ENCODE measurements at regions not wholly inside any gene's neighbourhood (a gene's known extent, or its start where the extent isn't known, plus 50 kb on each side); places are given as distances from the start of the nearest gene placed in this dataset.

DNA sequence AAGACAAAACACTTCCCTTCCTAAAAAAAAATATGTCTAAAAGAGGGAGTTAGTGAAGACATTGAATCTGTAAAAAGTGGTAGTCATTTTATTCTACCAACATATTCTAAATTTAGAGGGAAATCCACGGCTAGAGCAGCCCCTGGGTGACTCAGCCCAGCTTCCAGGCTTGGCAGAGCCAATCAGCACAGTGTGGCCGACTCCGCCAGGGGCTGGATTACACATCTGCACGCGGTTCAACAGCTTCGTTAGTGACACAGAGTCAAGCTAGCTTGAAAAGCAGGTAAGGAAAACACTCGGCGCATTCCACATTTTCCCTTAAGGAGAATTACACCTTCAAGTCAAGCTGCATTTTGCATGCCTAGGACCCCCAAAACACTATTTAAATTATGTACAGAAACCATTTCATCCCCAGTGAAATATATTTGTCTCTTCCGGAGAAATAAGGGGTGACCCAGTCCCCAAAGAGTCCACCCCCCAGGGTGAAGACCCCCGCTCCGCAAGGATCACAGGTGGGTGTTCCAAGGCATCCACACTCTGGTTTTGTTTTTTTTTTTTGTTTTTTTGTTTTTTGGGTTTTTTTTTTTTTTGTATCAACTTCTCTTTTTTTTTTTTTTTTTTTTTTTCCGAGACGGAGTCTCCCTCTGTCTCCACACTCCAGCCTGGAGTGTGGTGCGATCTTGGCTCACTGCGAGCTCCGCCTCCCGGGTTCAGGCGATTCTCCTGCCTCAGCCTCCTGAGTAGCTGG is 58.4 kb upstream of the ARID1B start:
- Histone ChIP-seq H3K27me3 (no peaks in the 10 kb centered on the region), H3K4me1 (peaks cover 20 to 37% (median 27%) of the 10 kb centered on the region in 4 donors), H3K9me3 (no peaks in the 10 kb centered on the region), H3K36me3 (no peaks in the 10 kb centered on the region), H3K4me3 (no peak overlapping the region), H3K27ac (peak overlapping the region; percentile 3 to 94 (median 85))
- intact Hi-C loops (cut with DNase I; ENCODE audit: low total_unique reads) = no loop called here
- TF ChIP-seq POLR2A (IDR thresholded peaks at IDR 0.05) = no peak
- TF ChIP-seq EP300 (IDR thresholded peaks at IDR 0.05) = no peak
- TF ChIP-seq POLR2AphosphoS5 (IDR thresholded peaks at IDR 0.05) = no peak
- TF ChIP-seq, protein P1, sequence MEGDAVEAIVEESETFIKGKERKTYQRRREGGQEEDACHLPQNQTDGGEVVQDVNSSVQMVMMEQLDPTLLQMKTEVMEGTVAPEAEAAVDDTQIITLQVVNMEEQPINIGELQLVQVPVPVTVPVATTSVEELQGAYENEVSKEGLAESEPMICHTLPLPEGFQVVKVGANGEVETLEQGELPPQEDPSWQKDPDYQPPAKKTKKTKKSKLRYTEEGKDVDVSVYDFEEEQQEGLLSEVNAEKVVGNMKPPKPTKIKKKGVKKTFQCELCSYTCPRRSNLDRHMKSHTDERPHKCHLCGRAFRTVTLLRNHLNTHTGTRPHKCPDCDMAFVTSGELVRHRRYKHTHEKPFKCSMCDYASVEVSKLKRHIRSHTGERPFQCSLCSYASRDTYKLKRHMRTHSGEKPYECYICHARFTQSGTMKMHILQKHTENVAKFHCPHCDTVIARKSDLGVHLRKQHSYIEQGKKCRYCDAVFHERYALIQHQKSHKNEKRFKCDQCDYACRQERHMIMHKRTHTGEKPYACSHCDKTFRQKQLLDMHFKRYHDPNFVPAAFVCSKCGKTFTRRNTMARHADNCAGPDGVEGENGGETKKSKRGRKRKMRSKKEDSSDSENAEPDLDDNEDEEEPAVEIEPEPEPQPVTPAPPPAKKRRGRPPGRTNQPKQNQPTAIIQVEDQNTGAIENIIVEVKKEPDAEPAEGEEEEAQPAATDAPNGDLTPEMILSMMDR (IDR thresholded peaks at IDR 0.05) = no peak
- 75 to 84% (median 82%) methylated on average over 18 of the region's 18 CpGs for WGBS, 5 donors
- DNase-seq = peak; percentile 33 to 67

DNA sequence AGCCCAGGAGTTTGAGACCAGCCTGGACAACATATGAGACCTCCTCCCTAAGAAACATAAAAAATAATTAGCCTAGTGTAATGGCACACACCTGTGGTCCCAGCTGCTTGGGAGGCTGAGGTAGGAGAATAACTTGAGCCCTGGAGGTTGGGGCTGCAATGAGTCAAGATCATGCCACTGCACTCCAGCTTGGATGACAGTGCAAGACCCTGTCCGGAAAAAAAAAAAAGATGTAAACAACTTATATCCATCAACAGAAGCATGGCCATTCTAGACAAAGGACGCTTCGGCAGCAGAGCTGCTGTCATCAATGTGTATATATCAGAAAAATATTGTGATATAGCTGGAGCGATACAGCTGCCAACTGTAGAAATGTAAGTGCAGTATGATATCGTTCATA is 59.6 kb upstream of the ARID1B start:
- Histone ChIP-seq H3K4me1 (peaks cover 20 to 37% (median 27%) of the 10 kb centered on the region in 4 donors), H3K4me3 (no peak overlapping the region), H3K27ac (no peak overlapping the region), H3K9me3 (no peaks in the 10 kb centered on the region), H3K36me3 (no peaks in the 10 kb centered on the region), H3K27me3 (no peaks in the 10 kb centered on the region)
- intact Hi-C loops (cut with DNase I; ENCODE audit: low total_unique reads) = no loop called here
- no peak for DNase-seq
- TF ChIP-seq POLR2A (IDR thresholded peaks at IDR 0.05) (no peak), EP300 (IDR thresholded peaks at IDR 0.05) (no peak), POLR2AphosphoS5 (IDR thresholded peaks at IDR 0.05) (no peak)
- TF ChIP-seq, protein P1 (IDR thresholded peaks at IDR 0.05) = no peak
- WGBS, 5 donors = 78 to 91% (median 84%) methylated on average over 5 of the region's 5 CpGs

GRCh38 chr6:156715839-156716238 is 61.3 kb upstream of the ARID1B start:
- TF ChIP-seq, protein P1 (IDR thresholded peaks at IDR 0.05) = no peak
- TF ChIP-seq EP300 (IDR thresholded peaks at IDR 0.05) (no peak), POLR2A (IDR thresholded peaks at IDR 0.05) (no peak), POLR2AphosphoS5 (IDR thresholded peaks at IDR 0.05) (no peak)
- H3K27ac ChIP-seq = no peak overlapping the region
- H3K27me3 ChIP-seq = no peaks in the 10 kb centered on the region
- peaks cover 13 to 25% (median 16%) of the 10 kb centered on the region in 4 donors for H3K4me1 ChIP-seq
- no peak overlapping the region for H3K4me3 ChIP-seq
- DNase-seq = no peak
- WGBS, 5 donors = 68 to 77% (median 73%) methylated on average over 5 of the region's 5 CpGs
- no peaks in the 10 kb centered on the region for H3K36me3 ChIP-seq
- intact Hi-C loops (cut with DNase I; ENCODE audit: low total_unique reads) = no loop called here
- H3K9me3 ChIP-seq = no peaks in the 10 kb centered on the region

- DNase-seq = no peak
- no peak overlapping the region for H3K27ac ChIP-seq
- intact Hi-C loops (cut with DNase I; ENCODE audit: low total_unique reads) = no loop called here
- H3K9me3 ChIP-seq = no peaks in the 10 kb centered on the region
- WGBS, 5 donors = 83 to 95% (median 88%) methylated on average over 5 of the region's 5 CpGs
- TF ChIP-seq POLR2AphosphoS5 (IDR thresholded peaks at IDR 0.05) (no peak), POLR2A (IDR thresholded peaks at IDR 0.05) (no peak), EP300 (IDR thresholded peaks at IDR 0.05) (no peak)
- TF ChIP-seq, protein P1 (IDR thresholded peaks at IDR 0.05) = no peak
- no peaks in the 10 kb centered on the region for H3K27me3 ChIP-seq
- H3K36me3 ChIP-seq = no peaks in the 10 kb centered on the region
- no peak overlapping the region for H3K4me3 ChIP-seq
- peaks cover 0 to 3% (median 0%) of the 10 kb centered on the region in 4 donors for H3K4me1 ChIP-seq
Observed at GRCh38 chr6:156713548-156713947, 63.6 kb upstream of the ARID1B start.

All from stomach (tissue), 8 donors.